Upper lobe of left lung (tissue), 6 donors: ENCODE measurements at regions not wholly inside any gene's neighbourhood (a gene's known extent, or its start where the extent isn't known, plus 50 kb on each side); places are given as distances from the start of the nearest gene placed in this dataset.
A peak's percentile ranks its signal among the peaks of the same experiment; 100 is the strongest.
"Not testable (repeated sequence)": the region's sequence is repeated elsewhere in the genome, so short reads cannot be mapped to it uniquely, and the experiment has no call there.

Source experiments
- ATAC-seq, 2 donors: fragments of 200-7000 bp; cut with Tn5 transposase; one replicate each; pipeline ENCODE4 v1.9.1; 2022; ENCODE audit warnings: mild to moderate bottlenecking in 2 of 2, moderate library complexity in 2 of 2; ENCODE audit not compliant: low FRiP score in 2 of 2
- DNase-seq, 2 donors: peaks; one replicate each; pipeline ENCODE4 v3.0.0-alpha.2; 2019 to 2020
- H3K27ac ChIP-seq, 4 donors: fragments of 200-600 bp; sonication (generic); one replicate each; pipeline ENCODE4 v1.5.1; 2016 to 2019
- H3K27me3 ChIP-seq, 4 donors: fragments of 200-600 bp; sonication (generic); one replicate each; pipeline ENCODE4 v1.5.1; 2017 to 2019
- H3K36me3 ChIP-seq, 4 donors: fragments of 200-600 bp; sonication (generic); one replicate each; pipeline ENCODE4 v1.5.1; 2016 to 2019
- H3K4me1 ChIP-seq, 4 donors: fragments of 200-600 bp; sonication (generic); one replicate each; pipeline ENCODE4 v1.5.1; 2018 to 2019
- H3K4me3 ChIP-seq, 4 donors: fragments of 200-600 bp; sonication (generic); one replicate each; pipeline ENCODE4 v1.5.1; 2017 to 2019; ENCODE audit warnings: mild to moderate bottlenecking in 2 of 4, moderate library complexity in 1 of 4
- H3K9me3 ChIP-seq, 4 donors: fragments of 200-600 bp; sonication (generic); one replicate each; pipeline ENCODE4 v1.5.1; 2018 to 2019
- EP300 ChIP-seq, 4 donors: sonication (generic); formaldehyde crosslinking; IDR thresholded peaks; one replicate each; pipeline ENCODE4 v1.5.1; 2017; ENCODE audit warnings: antibody characterized with exemption in 4 of 4, control low read depth in 2 of 4
- POLR2A ChIP-seq, 4 donors: fragments of 450-650 bp; IDR thresholded peaks; one replicate each; pipeline ENCODE4 v1.5.1; 2016 to 2017; ENCODE audit warnings: antibody characterized with exemption in 4 of 4, mild to moderate bottlenecking in 2 of 4
- POLR2AphosphoS5 ChIP-seq, 2 donors: sonication (generic); formaldehyde crosslinking; IDR thresholded peaks; one replicate each; pipeline ENCODE4 v1.5.1; 2017; ENCODE audit warnings: antibody characterized with exemption in 2 of 2
- WGBS, 2 donors: methylation state at CpG; one replicate each; pipeline ENCODE4 v1.1.5; 2017 to 2018; 5-methylcytosine and 5-hydroxymethylcytosine counted together
- TF ChIP-seq, protein P1 (sequence below), 6 experiments: fragments of 450-650 bp in 4 of 6; fragments of 200-600 bp in 2 of 6; sonication (generic) in 2 of 6; IDR thresholded peaks; one replicate each; pipeline ENCODE4 v1.5.1; 2016 to 2019; ENCODE audit warnings: antibody characterized with exemption in 6 of 6
- donor health status: DM: no; HTN: no; CAD: no; lungs with moderate emphysema.
- donor health status: DM: no; HTN: yes; CAD: no; lungs with severe emphysema.

DNA sequence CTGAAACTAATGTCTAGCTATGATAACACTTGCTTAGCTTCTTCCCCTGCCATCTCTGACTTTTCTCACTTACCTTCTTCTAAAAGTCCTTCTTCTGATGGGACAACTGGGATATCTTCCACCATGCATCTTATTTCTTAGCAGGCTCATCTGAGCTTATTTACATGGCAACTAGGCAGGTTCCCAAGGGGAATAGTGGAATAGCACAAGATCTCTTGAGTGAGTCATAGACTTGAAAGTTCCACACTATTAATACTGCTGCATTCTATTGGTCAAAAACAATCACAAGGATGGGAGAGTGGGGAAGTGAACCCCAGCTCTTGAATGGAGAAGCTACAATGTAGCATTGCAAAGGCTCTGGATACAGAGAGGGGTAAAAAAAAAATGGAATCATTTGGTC, 142.1 kb downstream of the HAO1 start:
- ATAC-seq, result no peak

DNA sequence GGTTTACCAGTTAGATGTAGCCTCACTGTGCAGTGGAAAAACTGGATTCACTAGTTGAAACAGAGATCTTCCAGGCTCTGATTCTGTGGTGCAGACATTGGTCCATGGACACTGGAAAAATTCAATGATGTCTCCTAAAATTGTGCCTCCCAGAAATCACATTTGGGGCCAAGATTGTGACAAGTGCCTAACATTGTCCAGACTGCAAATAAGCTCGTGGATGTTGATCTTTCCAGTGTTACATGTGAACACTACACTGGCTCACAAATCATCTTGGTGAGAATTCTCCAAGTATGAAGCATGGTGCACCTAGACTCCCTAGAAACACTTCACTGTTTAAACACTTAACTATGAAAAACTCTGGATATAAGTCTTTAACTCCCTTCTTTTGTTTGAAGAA, 140.4 kb downstream of the HAO1 start:
- H3K27ac ChIP-seq, result no peak overlapping the region
- H3K4me1 ChIP-seq, result no peaks in the 10 kb centered on the region
- no peaks in the 10 kb centered on the region for H3K27me3 ChIP-seq
- H3K36me3 ChIP-seq, result no peaks in the 10 kb centered on the region
- no peak for TF ChIP-seq POLR2A (IDR thresholded peaks at IDR 0.05)
- TF ChIP-seq POLR2AphosphoS5 (IDR thresholded peaks at IDR 0.05), result no peak
- TF ChIP-seq, protein P1, sequence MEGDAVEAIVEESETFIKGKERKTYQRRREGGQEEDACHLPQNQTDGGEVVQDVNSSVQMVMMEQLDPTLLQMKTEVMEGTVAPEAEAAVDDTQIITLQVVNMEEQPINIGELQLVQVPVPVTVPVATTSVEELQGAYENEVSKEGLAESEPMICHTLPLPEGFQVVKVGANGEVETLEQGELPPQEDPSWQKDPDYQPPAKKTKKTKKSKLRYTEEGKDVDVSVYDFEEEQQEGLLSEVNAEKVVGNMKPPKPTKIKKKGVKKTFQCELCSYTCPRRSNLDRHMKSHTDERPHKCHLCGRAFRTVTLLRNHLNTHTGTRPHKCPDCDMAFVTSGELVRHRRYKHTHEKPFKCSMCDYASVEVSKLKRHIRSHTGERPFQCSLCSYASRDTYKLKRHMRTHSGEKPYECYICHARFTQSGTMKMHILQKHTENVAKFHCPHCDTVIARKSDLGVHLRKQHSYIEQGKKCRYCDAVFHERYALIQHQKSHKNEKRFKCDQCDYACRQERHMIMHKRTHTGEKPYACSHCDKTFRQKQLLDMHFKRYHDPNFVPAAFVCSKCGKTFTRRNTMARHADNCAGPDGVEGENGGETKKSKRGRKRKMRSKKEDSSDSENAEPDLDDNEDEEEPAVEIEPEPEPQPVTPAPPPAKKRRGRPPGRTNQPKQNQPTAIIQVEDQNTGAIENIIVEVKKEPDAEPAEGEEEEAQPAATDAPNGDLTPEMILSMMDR (IDR thresholded peaks at IDR 0.05), result no peak
- TF ChIP-seq EP300 (IDR thresholded peaks at IDR 0.05), result no peak
- peaks cover 0 to 4% (median 0%) of the 10 kb centered on the region in 4 donors for H3K9me3 ChIP-seq
- no peak overlapping the region for H3K4me3 ChIP-seq
- 35 to 50% methylated on average over 1 of the region's 1 CpG for WGBS, 2 donors
- ATAC-seq (no peak), DNase-seq (no peak)

More for the DNA sequence above, 142.1 kb downstream of the HAO1 start:
- Histone ChIP-seq H3K36me3 (no peaks in the 10 kb centered on the region), H3K27ac (no peak overlapping the region), H3K27me3 (no peaks in the 10 kb centered on the region), H3K9me3 (no peaks in the 10 kb centered on the region), H3K4me3 (no peak overlapping the region), H3K4me1 (no peaks in the 10 kb centered on the region)
- DNase-seq, result no peak
- TF ChIP-seq POLR2AphosphoS5 (IDR thresholded peaks at IDR 0.05) (no peak), EP300 (IDR thresholded peaks at IDR 0.05) (no peak), POLR2A (IDR thresholded peaks at IDR 0.05) (no peak)
- TF ChIP-seq, protein P1 (IDR thresholded peaks at IDR 0.05), result no peak

DNA sequence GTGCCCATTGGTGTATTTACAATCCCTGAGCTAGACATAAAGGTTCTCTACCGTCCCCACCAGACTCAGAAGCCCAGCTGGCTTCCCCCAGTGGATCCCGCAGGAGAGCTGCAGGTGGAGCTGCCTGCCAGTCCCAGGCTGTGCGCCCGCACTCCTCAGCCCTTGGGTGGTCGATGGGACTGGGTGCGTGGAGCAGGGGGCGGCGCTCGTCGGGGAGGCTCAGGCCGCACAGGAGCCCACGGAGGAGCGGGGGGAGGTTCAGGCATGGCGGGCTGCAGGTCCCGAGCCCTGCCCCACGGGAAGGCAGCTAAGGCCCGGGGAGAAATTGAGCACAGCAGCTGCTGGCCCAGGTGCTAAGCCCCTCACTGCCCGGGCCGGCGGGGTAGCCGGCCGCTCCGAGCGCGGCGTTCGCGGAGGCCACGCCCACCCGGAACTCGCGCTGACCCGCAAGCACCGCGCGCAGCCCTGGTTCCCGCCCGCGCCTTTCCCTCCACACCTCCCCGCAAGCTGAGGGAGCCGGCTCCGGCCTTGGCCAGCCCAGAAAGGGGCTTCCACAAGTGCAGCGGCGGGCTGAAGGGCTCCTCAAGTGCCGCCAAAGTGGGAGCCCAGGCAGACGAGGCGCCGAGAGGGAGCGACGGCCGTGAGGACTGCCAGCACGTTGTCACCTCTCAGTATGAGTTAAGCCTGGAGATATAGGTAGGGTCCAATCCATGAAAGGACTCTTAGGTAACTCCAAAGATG, 136.7 kb downstream of the HAO1 start:
- WGBS, 2 donors, result 71 to 88% methylated on average over 13 to 37 of the region's 52 CpGs
- ATAC-seq, result not testable (repeated sequence)

DNA sequence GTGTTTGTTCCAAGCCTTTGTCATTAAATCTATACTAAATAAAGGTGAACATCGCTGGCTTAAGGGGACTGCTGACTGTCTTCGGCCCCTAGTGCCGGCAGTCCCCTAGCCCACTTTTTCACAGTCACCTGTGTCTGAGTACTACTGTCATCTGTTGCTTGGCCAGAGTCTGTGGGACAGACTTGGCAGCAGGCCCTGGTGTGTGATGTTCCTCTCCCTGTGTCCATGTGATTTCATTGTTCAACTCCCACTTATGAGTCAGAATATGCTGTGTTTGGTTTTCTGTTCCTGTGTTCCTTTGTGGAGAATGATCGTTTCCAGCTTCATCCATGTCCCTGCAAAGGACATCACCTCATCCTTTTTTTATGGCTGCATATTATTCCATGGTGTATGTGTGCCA, 133.4 kb downstream of the HAO1 start:
- Histone ChIP-seq H3K9me3 (peaks cover 0 to 10% (median 0%) of the 10 kb centered on the region in 4 donors), H3K27me3 (no peaks in the 10 kb centered on the region), H3K4me3 (no peak overlapping the region), H3K36me3 (no peaks in the 10 kb centered on the region), H3K4me1 (no peaks in the 10 kb centered on the region), H3K27ac (no peak overlapping the region)
- no peak for TF ChIP-seq POLR2A (IDR thresholded peaks at IDR 0.05)
- no peak for TF ChIP-seq POLR2AphosphoS5 (IDR thresholded peaks at IDR 0.05)
- 82 to 91% methylated on average over 4 of the region's 4 CpGs for WGBS, 2 donors
- no peak for ATAC-seq
- DNase-seq, result no peak

More for the DNA sequence above, 136.7 kb downstream of the HAO1 start:
- H3K27me3 ChIP-seq, H3K36me3 ChIP-seq, H3K4me1 ChIP-seq, H3K9me3 ChIP-seq, H3K27ac ChIP-seq: not testable (repeated sequence)
- DNase-seq, result peak in 1 of 2 donors; percentile 84
- H3K4me3 ChIP-seq, result peak overlapping the region in 1 of 4 donors; percentile 18

DNA sequence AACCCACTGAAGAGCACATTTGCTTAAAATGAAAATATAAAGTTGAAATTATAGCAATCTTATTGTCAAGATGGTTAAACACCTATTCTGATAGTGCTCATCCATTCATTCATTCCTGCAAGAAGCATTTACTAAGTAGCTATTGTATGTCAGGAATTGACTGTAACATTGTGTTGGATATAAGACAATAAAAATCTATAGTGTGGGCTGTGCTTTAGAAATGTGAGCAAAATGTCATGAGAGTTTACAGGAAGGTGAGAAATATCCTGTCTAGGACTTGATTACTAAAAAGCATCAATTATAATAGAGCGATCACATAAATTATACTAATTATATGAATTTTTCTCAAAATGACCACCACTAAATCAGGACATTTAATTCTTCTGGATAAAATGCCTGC, 123.0 kb downstream of the HAO1 start:
- 96% methylated on average over 1 of the region's 1 CpG for WGBS, 2 donors
- H3K27me3 ChIP-seq, result no peaks in the 10 kb centered on the region
- no peak for DNase-seq
- no peak overlapping the region for H3K4me3 ChIP-seq
- ATAC-seq, result no peak
- no peaks in the 10 kb centered on the region for H3K4me1 ChIP-seq
- H3K27ac ChIP-seq, result no peak overlapping the region
- H3K36me3 ChIP-seq, result no peaks in the 10 kb centered on the region
- H3K9me3 ChIP-seq, result no peaks in the 10 kb centered on the region
- TF ChIP-seq POLR2AphosphoS5 (IDR thresholded peaks at IDR 0.05), result no peak
- no peak for TF ChIP-seq EP300 (IDR thresholded peaks at IDR 0.05)
- TF ChIP-seq POLR2A (IDR thresholded peaks at IDR 0.05), result no peak
- TF ChIP-seq, protein P1 (IDR thresholded peaks at IDR 0.05), result no peak

DNA sequence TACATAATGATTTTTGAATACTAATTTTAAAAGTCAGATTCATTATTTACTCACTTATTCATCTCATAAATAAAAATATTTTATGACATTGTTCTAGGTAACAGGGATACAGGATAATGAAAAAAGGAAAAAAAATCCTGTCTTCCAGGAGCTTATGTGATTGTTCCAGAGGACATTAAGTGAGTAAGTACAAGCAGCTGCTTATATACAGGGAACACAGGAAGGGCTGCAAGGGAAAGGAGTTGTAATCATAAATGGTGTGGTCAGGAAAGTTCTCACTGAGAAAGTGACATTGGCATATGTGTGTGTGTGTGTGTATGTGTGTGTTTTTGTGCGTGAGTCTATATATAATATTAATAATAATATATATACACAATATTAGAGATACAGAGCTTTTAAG, 121.8 kb downstream of the HAO1 start:
- WGBS, 2 donors, result 81 to 83% methylated on average over 1 of the region's 1 CpG
- TF ChIP-seq POLR2AphosphoS5 (IDR thresholded peaks at IDR 0.05) (no peak), POLR2A (IDR thresholded peaks at IDR 0.05) (no peak), EP300 (IDR thresholded peaks at IDR 0.05) (no peak)
- TF ChIP-seq, protein P1 (IDR thresholded peaks at IDR 0.05), result no peak
- DNase-seq, result no peak
- no peak overlapping the region for H3K4me3 ChIP-seq
- no peaks in the 10 kb centered on the region for H3K27me3 ChIP-seq
- no peaks in the 10 kb centered on the region for H3K9me3 ChIP-seq
- ATAC-seq, result no peak
- no peaks in the 10 kb centered on the region for H3K4me1 ChIP-seq
- H3K27ac ChIP-seq, result no peak overlapping the region
- H3K36me3 ChIP-seq, result no peaks in the 10 kb centered on the region
